Mucosa of descending colon (tissue), 3 donors: ENCODE measurements at regions not wholly inside any gene's neighbourhood (a gene's known extent, or its start where the extent isn't known, plus 50 kb on each side); places are given as distances from the start of the nearest gene placed in this dataset.

ENCODE experiments used
- ATAC-seq: fragments of 200-7000 bp; cut with Tn5 transposase; one replicate; pipeline ENCODE4 v1.9.1; 2020; ENCODE audit warnings: mild to moderate bottlenecking, moderate library complexity
- DNase-seq, 3 donors: peaks; one replicate each; pipeline ENCODE4 v3.0.0-alpha.2; 2020
- H3K36me3 ChIP-seq: fragments of 200-600 bp; one replicate; pipeline ENCODE4 v1.8.0; 2021; ENCODE audit warnings: low read depth, mild to moderate bottlenecking
- H3K4me1 ChIP-seq: fragments of 200-600 bp; one replicate; pipeline ENCODE4 v1.8.0; 2021; ENCODE audit warnings: low read depth, mild to moderate bottlenecking
- H3K4me3 ChIP-seq: fragments of 200-600 bp; one replicate; pipeline ENCODE4 v1.8.0; 2021; ENCODE audit warnings: mild to moderate bottlenecking
- H3K9me3 ChIP-seq: fragments of 200-600 bp; one replicate; pipeline ENCODE4 v1.8.0; 2021; ENCODE audit warnings: mild to moderate bottlenecking
- intact Hi-C, 2 donors: fragments of 100-400 bp; cut with DNase I in 1 of 2; cut with micrococcal nuclease in 1 of 2; formaldehyde crosslinking; loops; one replicate each; pipeline versions ENCODE4 v1.11.0 to v1.11.1; 2022; cut with DNase I, micrococcal nuclease
- TF ChIP-seq, protein P1 (sequence below): fragments of 200-600 bp; IDR thresholded peaks from one replicate; pipeline ENCODE4 v1.8.0; 2022; ENCODE audit warnings: antibody characterized with exemption, mild to moderate bottlenecking
- donor health status: DM: no; HTN: no; CAD: no; lungs with moderate emphysema.
- donor health status: DM: no; HTN: no; CAD: no.
- donor health status: DM: no; HTN: yes; CAD: no.

DNA sequence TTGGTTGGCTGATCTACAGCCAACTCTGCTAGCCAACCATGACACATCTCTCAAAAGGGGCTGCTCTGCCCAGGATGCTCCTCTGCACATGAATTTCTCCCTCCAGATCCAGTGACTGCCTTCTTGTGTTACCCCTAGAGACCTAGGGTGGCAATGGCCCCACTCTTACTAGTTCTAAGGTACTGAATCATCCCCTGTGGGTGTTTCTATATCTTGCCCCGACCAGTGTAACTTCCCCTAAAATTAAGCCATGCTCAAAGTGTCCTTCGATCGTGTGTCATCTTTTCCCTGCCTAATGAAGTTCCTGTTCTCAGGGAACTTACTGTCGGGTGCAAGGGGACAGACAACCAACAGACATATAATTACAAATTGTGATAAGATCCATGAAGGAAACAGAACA is 113.3 kb downstream of the FAM76B start:
- Histone ChIP-seq H3K9me3 (no peaks in the 10 kb centered on the region), H3K4me3 (no peak overlapping the region), H3K4me1 (no peaks in the 10 kb centered on the region), H3K36me3 (no peaks in the 10 kb centered on the region)
- ATAC-seq: no peak
- DNase-seq: no peak
- intact Hi-C loops: no loop called here
- TF ChIP-seq, protein P1, sequence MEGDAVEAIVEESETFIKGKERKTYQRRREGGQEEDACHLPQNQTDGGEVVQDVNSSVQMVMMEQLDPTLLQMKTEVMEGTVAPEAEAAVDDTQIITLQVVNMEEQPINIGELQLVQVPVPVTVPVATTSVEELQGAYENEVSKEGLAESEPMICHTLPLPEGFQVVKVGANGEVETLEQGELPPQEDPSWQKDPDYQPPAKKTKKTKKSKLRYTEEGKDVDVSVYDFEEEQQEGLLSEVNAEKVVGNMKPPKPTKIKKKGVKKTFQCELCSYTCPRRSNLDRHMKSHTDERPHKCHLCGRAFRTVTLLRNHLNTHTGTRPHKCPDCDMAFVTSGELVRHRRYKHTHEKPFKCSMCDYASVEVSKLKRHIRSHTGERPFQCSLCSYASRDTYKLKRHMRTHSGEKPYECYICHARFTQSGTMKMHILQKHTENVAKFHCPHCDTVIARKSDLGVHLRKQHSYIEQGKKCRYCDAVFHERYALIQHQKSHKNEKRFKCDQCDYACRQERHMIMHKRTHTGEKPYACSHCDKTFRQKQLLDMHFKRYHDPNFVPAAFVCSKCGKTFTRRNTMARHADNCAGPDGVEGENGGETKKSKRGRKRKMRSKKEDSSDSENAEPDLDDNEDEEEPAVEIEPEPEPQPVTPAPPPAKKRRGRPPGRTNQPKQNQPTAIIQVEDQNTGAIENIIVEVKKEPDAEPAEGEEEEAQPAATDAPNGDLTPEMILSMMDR: no peak

DNA sequence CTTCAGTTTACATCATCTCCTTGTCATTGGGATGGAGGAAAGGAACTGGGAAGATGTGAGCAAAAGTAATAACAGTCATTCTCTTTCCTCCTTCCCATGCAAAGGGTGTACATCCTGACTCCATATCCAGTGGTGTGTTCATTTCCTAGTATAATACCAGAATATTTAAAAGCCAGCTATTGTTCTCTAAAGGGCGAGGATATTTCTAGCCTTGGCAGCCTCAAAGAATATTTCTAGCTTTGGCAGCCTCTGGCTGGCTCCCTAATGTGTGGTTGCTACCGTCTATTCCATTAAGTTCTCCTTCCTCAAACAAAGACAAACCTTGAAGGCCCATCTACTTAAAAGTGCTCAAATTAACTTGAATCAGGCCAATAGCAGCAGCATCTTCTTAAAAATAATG is 114.0 kb downstream of the FAM76B start:
- no peak for ATAC-seq
- Histone ChIP-seq H3K9me3 (no peaks in the 10 kb centered on the region), H3K36me3 (no peaks in the 10 kb centered on the region), H3K4me1 (no peaks in the 10 kb centered on the region), H3K4me3 (no peak overlapping the region)
- TF ChIP-seq, protein P1: no peak
- intact Hi-C loops: no loop called here
- no peak for DNase-seq

DNA sequence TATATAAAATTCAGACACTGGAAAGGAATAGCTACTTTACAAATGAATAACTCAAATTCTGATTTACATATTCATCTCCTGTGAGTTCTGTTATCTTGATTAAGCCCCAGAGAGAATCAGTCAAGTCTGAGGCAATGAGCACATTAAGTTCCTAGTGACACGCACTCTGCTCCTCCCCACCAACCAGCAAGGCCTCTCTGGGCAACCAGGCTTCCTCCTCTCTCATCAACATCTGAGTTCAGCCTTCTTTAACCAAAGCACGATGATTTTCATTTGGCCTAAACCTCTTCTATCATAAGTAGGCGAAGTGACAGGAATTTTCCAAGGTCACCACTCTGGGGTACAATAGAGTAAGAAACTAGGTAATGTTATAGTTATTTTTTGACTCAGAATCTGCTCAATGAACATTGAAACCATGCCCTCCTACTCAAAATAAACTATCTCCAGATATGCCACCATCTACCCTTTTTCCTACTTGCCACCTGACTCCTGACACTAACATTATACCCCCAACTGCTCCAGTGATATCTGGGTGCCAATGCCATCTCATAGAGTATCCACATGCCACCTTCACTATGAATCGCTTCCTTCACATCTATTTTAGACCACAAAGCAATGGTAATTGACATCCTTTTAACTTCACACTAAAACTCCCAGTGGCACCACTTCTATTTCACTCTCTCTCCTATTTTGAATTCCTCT is 114.8 kb downstream of the FAM76B start:
- H3K4me1 ChIP-seq: no peaks in the 10 kb centered on the region
- DNase-seq: no peak
- no peaks in the 10 kb centered on the region for H3K9me3 ChIP-seq
- H3K36me3 ChIP-seq: no peaks in the 10 kb centered on the region
- ATAC-seq: no peak
- TF ChIP-seq, protein P1: no peak
- intact Hi-C loops: no loop called here
- H3K4me3 ChIP-seq: no peak overlapping the region

DNA sequence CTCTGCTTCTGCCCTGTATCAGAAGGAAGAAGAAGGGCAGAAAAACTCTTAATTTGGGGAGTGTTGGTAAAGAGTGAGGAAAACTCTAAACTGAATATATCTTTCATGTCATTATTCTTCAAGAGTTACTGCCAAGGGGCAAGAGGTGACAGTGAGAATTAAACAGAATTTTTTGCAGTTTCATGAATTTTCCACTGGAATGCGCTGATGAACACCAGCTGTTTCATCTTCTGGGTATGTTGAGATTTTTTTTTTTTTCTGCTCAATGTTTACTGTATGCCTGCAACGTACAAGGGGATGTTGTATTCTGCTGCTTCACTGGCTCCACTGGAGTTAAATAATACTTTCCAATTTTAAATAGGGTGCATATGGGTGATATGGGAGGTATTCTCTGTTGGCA is 117.8 kb downstream of the FAM76B start:
- H3K4me1 ChIP-seq: no peaks in the 10 kb centered on the region
- H3K4me3 ChIP-seq: no peak overlapping the region
- H3K9me3 ChIP-seq: no peaks in the 10 kb centered on the region
- H3K36me3 ChIP-seq: no peaks in the 10 kb centered on the region
- DNase-seq: no peak
- no peak for ATAC-seq
- intact Hi-C loops: no loop called here
- TF ChIP-seq, protein P1: no peak

DNA sequence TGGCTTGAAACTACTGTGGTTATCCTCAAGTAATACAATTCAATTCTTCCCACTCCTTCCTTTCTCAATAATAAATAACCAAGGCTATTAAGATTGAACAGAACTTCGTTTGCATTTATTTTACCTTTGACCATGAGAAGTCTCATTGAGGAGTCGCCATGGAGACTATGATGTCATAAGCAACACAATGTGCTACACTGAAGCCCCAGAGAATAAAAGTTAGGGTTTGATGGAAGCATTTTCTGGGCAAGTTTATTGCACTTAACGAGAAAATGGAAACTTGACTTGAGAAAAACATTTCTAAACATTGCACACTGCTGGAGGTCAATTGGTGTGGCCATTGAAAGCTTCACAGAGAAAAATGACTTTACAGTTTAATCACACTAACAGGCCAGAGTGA is 121.5 kb downstream of the FAM76B start:
- TF ChIP-seq, protein P1: no peak
- intact Hi-C loops: no loop called here
- no peaks in the 10 kb centered on the region for H3K4me1 ChIP-seq
- H3K36me3 ChIP-seq: no peaks in the 10 kb centered on the region
- ATAC-seq: no peak
- no peaks in the 10 kb centered on the region for H3K9me3 ChIP-seq
- no peak overlapping the region for H3K4me3 ChIP-seq
- DNase-seq: no peak

DNA sequence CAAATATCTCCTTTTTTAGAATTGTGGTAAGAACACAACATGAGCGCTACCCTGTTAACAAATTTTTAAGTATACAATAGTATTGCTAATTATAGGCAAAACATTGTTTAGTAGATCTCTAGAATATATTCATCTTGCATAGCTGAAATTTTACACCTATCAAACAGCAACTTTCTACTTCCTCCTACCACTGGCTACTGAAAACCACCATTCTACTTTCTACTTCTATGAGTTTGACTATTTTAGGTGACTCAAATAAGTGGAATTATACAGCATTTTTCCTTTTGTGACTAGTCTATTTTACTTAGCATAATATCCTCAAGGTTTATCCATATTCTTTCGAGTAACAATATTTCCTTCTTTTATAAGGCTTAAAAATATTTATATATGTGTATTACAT is 128.4 kb downstream of the FAM76B start:
- intact Hi-C loops: no loop called here
- Histone ChIP-seq H3K9me3 (no peaks in the 10 kb centered on the region), H3K36me3 (no peaks in the 10 kb centered on the region), H3K4me1 (no peaks in the 10 kb centered on the region), H3K4me3 (no peak overlapping the region)
- TF ChIP-seq, protein P1: no peak
- DNase-seq: no peak
- ATAC-seq: no peak
